Tibial nerve (tissue), 4 donors: ENCODE measurements at regions not wholly inside any gene's neighbourhood (a gene's known extent, or its start where the extent isn't known, plus 50 kb on each side); places are given as distances from the start of the nearest gene placed in this dataset.

Experiments used
- EP300 ChIP-seq, 2 donors: sonication (generic); formaldehyde crosslinking; IDR thresholded peaks; one replicate each; pipeline ENCODE4 v1.6.1; 2017; ENCODE audit warnings: antibody characterized with exemption in 2 of 2, mild to moderate bottlenecking in 1 of 2
- POLR2A ChIP-seq, 2 donors: fragments of 450-650 bp; IDR thresholded peaks; one replicate each; pipeline ENCODE4 v1.6.1; 2017; ENCODE audit warnings: antibody characterized with exemption in 2 of 2, mild to moderate bottlenecking in 2 of 2, moderate library complexity in 2 of 2
- TF ChIP-seq, protein P1 (sequence below), 5 experiments: fragments of 200-600 bp in 3 of 5; fragments of 450-650 bp in 2 of 5; sonication (generic) in 3 of 5; IDR thresholded peaks; one replicate each; pipeline ENCODE4 v1.5.1; 2016 to 2019; ENCODE audit warnings: antibody characterized with exemption in 5 of 5, mild to moderate bottlenecking in 3 of 5, moderate library complexity in 2 of 5

DNA sequence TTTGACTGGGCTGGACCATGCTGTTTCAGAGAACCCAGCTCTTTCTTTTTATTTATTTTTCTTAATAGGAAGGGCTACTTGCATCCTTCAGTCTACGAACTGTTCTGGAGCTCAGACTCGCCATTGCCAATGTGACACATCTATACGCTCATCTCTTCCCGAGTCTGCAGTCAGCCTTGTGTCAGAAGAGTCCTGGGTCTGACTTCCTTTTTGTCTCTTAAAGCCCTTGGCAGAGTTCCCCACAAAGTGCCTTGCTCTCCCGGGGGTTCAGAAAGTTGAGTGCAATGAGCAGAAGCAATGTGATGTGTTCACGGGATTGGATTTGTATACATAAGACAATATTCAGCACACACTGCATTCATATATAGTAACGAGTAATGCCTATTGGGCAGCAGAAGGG, 140.4 kb downstream of the ATPSCKMT start:
- TF ChIP-seq, protein P1, sequence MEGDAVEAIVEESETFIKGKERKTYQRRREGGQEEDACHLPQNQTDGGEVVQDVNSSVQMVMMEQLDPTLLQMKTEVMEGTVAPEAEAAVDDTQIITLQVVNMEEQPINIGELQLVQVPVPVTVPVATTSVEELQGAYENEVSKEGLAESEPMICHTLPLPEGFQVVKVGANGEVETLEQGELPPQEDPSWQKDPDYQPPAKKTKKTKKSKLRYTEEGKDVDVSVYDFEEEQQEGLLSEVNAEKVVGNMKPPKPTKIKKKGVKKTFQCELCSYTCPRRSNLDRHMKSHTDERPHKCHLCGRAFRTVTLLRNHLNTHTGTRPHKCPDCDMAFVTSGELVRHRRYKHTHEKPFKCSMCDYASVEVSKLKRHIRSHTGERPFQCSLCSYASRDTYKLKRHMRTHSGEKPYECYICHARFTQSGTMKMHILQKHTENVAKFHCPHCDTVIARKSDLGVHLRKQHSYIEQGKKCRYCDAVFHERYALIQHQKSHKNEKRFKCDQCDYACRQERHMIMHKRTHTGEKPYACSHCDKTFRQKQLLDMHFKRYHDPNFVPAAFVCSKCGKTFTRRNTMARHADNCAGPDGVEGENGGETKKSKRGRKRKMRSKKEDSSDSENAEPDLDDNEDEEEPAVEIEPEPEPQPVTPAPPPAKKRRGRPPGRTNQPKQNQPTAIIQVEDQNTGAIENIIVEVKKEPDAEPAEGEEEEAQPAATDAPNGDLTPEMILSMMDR (IDR thresholded peaks at IDR 0.05), result no peak
- no peak for TF ChIP-seq POLR2A (IDR thresholded peaks at IDR 0.05)
- no peak for TF ChIP-seq EP300 (IDR thresholded peaks at IDR 0.05)
